K562 (cell line): ENCODE measurements at regions not wholly inside any gene's neighbourhood (a gene's known extent, or its start where the extent isn't known, plus 50 kb on each side); places are given as distances from the start of the nearest gene placed in this dataset.

ENCODE experiments used
- ATAC-seq: fragments of 200-7000 bp; cut with Tn5 transposase; 3 replicates; pipeline ENCODE4 v1.9.1; 2020; ENCODE audit warnings: moderate library complexity
- BruUV-seq: library from RNA; stranded (reverse); fragments of 400-500 nt; replicated peaks from 2 replicates; lab custom pipeline; 2021; lab: Mats Ljungman, UMichigan
- CTCF ChIA-PET: fragments of 300-600 bp; formaldehyde crosslinking; extraction: SDS; loops from one replicate; lab custom pipeline; 2021; ENCODE audit warnings: low intra/inter-chr PET ratio; lab: Yijun Ruan, JAX
- POLR2A ChIA-PET: fragments of 300-600, 350-650 bp; sonication (Branson Sonifier 250); formaldehyde crosslinking; extraction: SDS; loops from one replicate; lab custom pipeline; 2021; ENCODE audit warnings: antibody characterized with exemption, inconsistent platforms; lab: Yijun Ruan, JAX
- DNase-seq, 4 experiments: peaks; one replicate each; pipeline versions ENCODE4 v3.0.0 to v3.0.0-alpha.2; 2011 to 2018; ENCODE audit warnings: low spot score in 3 of 4, mixed read lengths in 3 of 4; ENCODE audit errors: extremely low read depth in 1 of 4
- FAIRE-seq: peaks from 2 replicates; lab custom pipeline; 2011; peaks lifted over from hg19 to GRCh38; lab: Jason Lieb, UNC
- H2AFZ ChIP-seq: 2 replicates; pipeline ENCODE4 v1.6.0; 2011; ENCODE audit warnings: low read depth, low read length, control low read depth, inconsistent platforms
- H3K27ac ChIP-seq: fragments of 200-600 bp; 3 replicates; pipeline ENCODE4 v1.8.0; 2011; ENCODE audit warnings: low read depth, mild to moderate bottlenecking, control low read depth, inconsistent platforms, low read length, moderate library complexity, mixed read lengths; ENCODE audit errors: extremely low read depth
- H3K27me3 ChIP-seq, 2 experiments: fragments of 300-600 bp in 1 of 2; 2 replicates in 1 of 2; 3 replicates in 1 of 2; pipeline versions ENCODE4 v1.6.0 to v1.8.0; 2011; ENCODE audit warnings: inconsistent platforms in 2 of 2, low read length in 2 of 2, mild to moderate bottlenecking in 1 of 2, mixed read lengths in 1 of 2, moderate library complexity in 1 of 2; ENCODE audit not compliant: control insufficient read depth in 2 of 2, insufficient read depth in 2 of 2
- H3K36me3 ChIP-seq: fragments of 300-600 bp; 3 replicates; pipeline ENCODE4 v1.8.0; 2011; ENCODE audit warnings: mild to moderate bottlenecking, low read length, inconsistent platforms; ENCODE audit not compliant: control insufficient read depth, insufficient read depth
- H3K4me1 ChIP-seq, 2 experiments: fragments of 200-600 bp in 1 of 2; replicated peaks in 1 of 2; 2 replicates in 1 of 2; 3 replicates in 1 of 2; pipeline versions ENCODE4 v1.5.1 to v1.8.0; 2011; ENCODE audit warnings: inconsistent platforms in 2 of 2, low read length in 2 of 2, mild to moderate bottlenecking in 1 of 2, mixed read lengths in 1 of 2, moderate library complexity in 1 of 2; ENCODE audit not compliant: control insufficient read depth in 2 of 2, insufficient read depth in 2 of 2
- H3K4me2 ChIP-seq: 2 replicates; pipeline ENCODE4 v1.6.1; 2011; ENCODE audit warnings: low read length, control low read depth, inconsistent platforms, mixed read lengths; ENCODE audit not compliant: insufficient read depth
- H3K4me3 ChIP-seq: fragments of 200-600 bp; sonication (generic), shearing (Covaris generic); 2 replicates; pipeline ENCODE4 v1.5.1; 2016; ENCODE audit warnings: control low read depth, inconsistent platforms
- H3K79me2 ChIP-seq: fragments of 200-600 bp; 3 replicates; pipeline ENCODE4 v1.8.0; 2011; ENCODE audit warnings: low read length, inconsistent platforms; ENCODE audit not compliant: control insufficient read depth, insufficient read depth
- H3K9ac ChIP-seq, 2 experiments: 2 replicates each; pipeline versions ENCODE4 v1.6.0 to v1.6.1; 2011; ENCODE audit warnings: low read depth in 2 of 2, low read length in 2 of 2, control low read depth in 1 of 2, inconsistent platforms in 1 of 2, mild to moderate bottlenecking in 1 of 2, mixed read lengths in 1 of 2; ENCODE audit not compliant: insufficient read depth in 1 of 2
- H3K9me1 ChIP-seq: one replicate; pipeline ENCODE4 v1.6.0; 2011; ENCODE audit warnings: inconsistent platforms, mild to moderate bottlenecking, low read length, moderate library complexity; ENCODE audit not compliant: control insufficient read depth, insufficient read depth
- H3K9me3 ChIP-seq: replicated peaks from 2 replicates; pipeline ENCODE4 v1.5.1; 2011; ENCODE audit warnings: low read depth, low read length, inconsistent platforms; ENCODE audit not compliant: control insufficient read depth, insufficient read depth
- H4K20me1 ChIP-seq: replicated peaks from 2 replicates; pipeline ENCODE4 v1.6.1; 2011; ENCODE audit warnings: low read length, inconsistent platforms, mixed read lengths; ENCODE audit not compliant: control insufficient read depth, insufficient read depth
- DPF2 ChIP-seq: fragments of 450-650 bp; IDR thresholded peaks from 2 replicates; pipeline ENCODE4 v1.6.1; 2016
- FOXJ2 ChIP-seq: fragments of 200-800 bp; sonication (Bioruptor generic); IDR thresholded peaks from 2 replicates; pipeline ENCODE4 v1.6.1; 2016; ENCODE audit warnings: missing genetic modification characterization, missing compliant biosample characterization
- HLTF ChIP-seq: fragments of 450-650 bp; IDR thresholded peaks from 2 replicates; pipeline ENCODE4 v1.6.1; 2016
- SPI1 ChIP-seq: IDR thresholded peaks from 2 replicates; pipeline ENCODE4 v1.6.1; 2011; ENCODE audit warnings: low read depth, low read length, control low read depth, borderline replicate concordance
- SRSF9 ChIP-seq: fragments of 200-400 bp; formaldehyde crosslinking; IDR thresholded peaks from 2 replicates; pipeline ENCODE4 v1.6.1; 2017; ENCODE audit warnings: low read depth, low read length, borderline replicate concordance
- ZNF174 ChIP-seq: fragments of 250-450 bp; sonication (Bioruptor Pico); IDR thresholded peaks from 2 replicates; pipeline ENCODE4 v1.4.0; 2020; ENCODE audit warnings: mild to moderate bottlenecking
- ZNF384 ChIP-seq: IDR thresholded peaks from 2 replicates; pipeline ENCODE4 v1.6.1; 2012; ENCODE audit warnings: low read depth, low read length, improper control_type of control experiment
- WGBS: fragments of 100-300 bp; shearing (Covaris generic); methylation state at CpG from one replicate; pipeline ENCODE4 v1.1.6; 2016; ENCODE audit warnings: low coverage, mixed read lengths; ENCODE audit not compliant: insufficient coverage; ENCODE audit errors: missing lambda C conversion rate; 5-methylcytosine and 5-hydroxymethylcytosine counted together
- in situ Hi-C: fragments of 300-500 bp; cut with MboI; formaldehyde crosslinking; loops from 4 replicates; pipeline ENCODE4 v1.15.0; 2018; ENCODE audit warnings: inconsistent platforms, mixed read lengths
- intact Hi-C: fragments of 100-400 bp; cut with micrococcal nuclease; formaldehyde crosslinking; loops from 2 replicates; pipeline ENCODE4 v1.14.2; 2022
- TF ChIP-seq, protein P1 (sequence below): fragments of 250-450 bp; sonication (Bioruptor Pico); IDR thresholded peaks from 2 replicates; pipeline ENCODE4 v1.4.0; 2020; ENCODE audit warnings: mild to moderate bottlenecking

DNA sequence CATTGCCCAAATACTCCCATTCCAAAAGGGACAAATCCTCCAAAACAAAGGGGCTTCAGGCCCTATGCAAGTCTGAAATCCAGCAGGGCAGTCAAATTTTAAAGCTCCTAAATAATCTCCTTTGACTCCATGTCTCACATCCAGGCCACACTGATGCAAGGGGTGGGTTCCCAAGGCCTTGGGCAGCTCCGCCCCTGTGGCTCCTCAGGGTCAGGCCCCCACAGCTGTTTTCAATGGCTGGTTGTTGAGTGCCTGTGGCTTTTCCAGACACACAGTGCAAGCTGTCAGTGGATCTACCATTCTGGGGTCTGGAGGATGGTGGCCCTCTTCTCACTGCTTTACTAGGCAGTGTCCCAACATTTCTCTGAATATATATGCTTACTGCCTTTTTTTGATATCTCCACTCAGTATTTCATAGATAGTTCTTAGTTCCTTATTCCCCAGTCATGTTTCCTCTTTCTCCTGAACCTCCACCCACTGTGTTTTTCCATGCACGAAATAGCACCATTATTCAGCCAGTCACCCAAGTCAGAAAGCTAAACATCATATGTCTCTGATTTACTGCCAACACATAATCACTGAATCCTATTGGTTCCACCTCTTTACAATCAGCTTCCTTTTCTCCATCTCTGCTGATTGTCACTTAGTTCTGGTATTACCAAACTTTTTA is 172.6 kb upstream of the CACNA2D1 start:
- Histone ChIP-seq H3K9me3 (no peaks in the 10 kb centered on the region), H3K4me2 (no peak overlapping the region), H3K9me1 (no peaks in the 10 kb centered on the region), H4K20me1 (no peaks in the 10 kb centered on the region), H2AFZ (no peak overlapping the region), H3K36me3 (no peaks in the 10 kb centered on the region), H3K4me3 (no peak overlapping the region), H3K79me2 (no peaks in the 10 kb centered on the region), H3K27ac (no peak overlapping the region), H3K4me1 (no peaks in the 10 kb centered on the region), H3K9ac (no peak overlapping the region), H3K27me3 (no peaks in the 10 kb centered on the region)
- in situ Hi-C loops, result no loop called here
- CTCF ChIA-PET, result no interaction called here
- ATAC-seq (no peak), FAIRE-seq (no peak), DNase-seq (no peak)
- BruUV-seq, result no TSS peak
- intact Hi-C loops, result no loop called here
- POLR2A ChIA-PET, result interaction anchor here (1.0 kb wide), 1 partner anchor 10 kb away, joined by 3 read pairs; no protein-coding TSS in a partner anchor
- WGBS, result 0% methylated on average over 2 of the region's 2 CpGs
- TF ChIP-seq SRSF9, result no peak
- no peak for TF ChIP-seq HLTF
- TF ChIP-seq DPF2, result no peak
- TF ChIP-seq ZNF174 (CRISPR knock-in tag), result no peak

DNA sequence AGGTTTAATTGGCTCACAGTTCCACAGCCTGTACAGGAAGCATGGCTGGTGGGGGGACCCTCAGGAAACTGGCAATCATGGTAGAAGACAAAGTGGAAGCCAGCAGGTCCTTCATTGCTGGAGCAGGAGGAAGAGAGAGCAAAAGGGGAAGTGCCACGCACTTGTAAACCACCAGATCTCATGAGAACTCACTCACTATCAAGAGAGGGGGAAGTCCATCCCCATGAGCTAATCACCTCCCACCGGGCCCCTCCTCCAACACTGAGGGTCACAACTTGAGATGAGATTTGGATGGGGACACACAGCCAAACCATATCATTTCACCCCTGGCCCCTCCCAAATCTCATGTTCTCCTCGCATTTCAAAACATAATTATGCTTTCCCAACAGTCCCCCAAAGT is 171.9 kb upstream of the CACNA2D1 start:
- TF ChIP-seq, protein P1, sequence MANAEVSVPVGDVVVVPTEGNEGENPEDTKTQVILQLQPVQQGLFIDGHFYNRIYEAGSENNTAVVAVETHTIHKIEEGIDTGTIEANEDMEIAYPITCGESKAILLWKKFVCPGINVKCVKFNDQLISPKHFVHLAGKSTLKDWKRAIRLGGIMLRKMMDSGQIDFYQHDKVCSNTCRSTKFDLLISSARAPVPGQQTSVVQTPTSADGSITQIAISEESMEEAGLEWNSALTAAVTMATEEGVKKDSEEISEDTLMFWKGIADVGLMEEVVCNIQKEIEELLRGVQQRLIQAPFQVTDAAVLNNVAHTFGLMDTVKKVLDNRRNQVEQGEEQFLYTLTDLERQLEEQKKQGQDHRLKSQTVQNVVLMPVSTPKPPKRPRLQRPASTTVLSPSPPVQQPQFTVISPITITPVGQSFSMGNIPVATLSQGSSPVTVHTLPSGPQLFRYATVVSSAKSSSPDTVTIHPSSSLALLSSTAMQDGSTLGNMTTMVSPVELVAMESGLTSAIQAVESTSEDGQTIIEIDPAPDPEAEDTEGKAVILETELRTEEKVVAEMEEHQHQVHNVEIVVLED (CRISPR knock-in tag), result no peak
- TF ChIP-seq ZNF384 (no peak), FOXJ2 (tag) (no peak), SPI1 (peak; percentile 29; the same call in 1 of the 2 replicates)
- ChIA-PET CTCF (no interaction called here), POLR2A (interaction anchor here (1.0 kb wide), 1 partner anchor 9 kb away, joined by 3 read pairs; no protein-coding TSS in a partner anchor)
- Histone ChIP-seq H4K20me1 (no peaks in the 10 kb centered on the region), H3K79me2 (no peaks in the 10 kb centered on the region), H3K27ac (no peak overlapping the region), H2AFZ (no peak overlapping the region), H3K27me3 (no peaks in the 10 kb centered on the region), H3K36me3 (no peaks in the 10 kb centered on the region), H3K9me1 (no peaks in the 10 kb centered on the region), H3K4me2 (no peak overlapping the region), H3K4me1 (no peaks in the 10 kb centered on the region), H3K4me3 (no peak overlapping the region), H3K9ac (no peak overlapping the region), H3K9me3 (no peaks in the 10 kb centered on the region)
- intact Hi-C loops (no loop called here), in situ Hi-C loops (no loop called here)
- no TSS peak for BruUV-seq
- DNase-seq, result no peak
- FAIRE-seq, result no peak
- ATAC-seq, result no peak
- WGBS, result 10% methylated on average over 3 of the region's 3 CpGs
